ENCODE measurements at regions not wholly inside any gene's neighbourhood (a gene's known extent, or its start where the extent isn't known, plus 50 kb on each side); places are given as distances from the start of the nearest gene placed in this dataset.
"Not testable (repeated sequence)": the region's sequence is repeated elsewhere in the genome, so short reads cannot be mapped to it uniquely, and the experiment has no call there.

DNA sequence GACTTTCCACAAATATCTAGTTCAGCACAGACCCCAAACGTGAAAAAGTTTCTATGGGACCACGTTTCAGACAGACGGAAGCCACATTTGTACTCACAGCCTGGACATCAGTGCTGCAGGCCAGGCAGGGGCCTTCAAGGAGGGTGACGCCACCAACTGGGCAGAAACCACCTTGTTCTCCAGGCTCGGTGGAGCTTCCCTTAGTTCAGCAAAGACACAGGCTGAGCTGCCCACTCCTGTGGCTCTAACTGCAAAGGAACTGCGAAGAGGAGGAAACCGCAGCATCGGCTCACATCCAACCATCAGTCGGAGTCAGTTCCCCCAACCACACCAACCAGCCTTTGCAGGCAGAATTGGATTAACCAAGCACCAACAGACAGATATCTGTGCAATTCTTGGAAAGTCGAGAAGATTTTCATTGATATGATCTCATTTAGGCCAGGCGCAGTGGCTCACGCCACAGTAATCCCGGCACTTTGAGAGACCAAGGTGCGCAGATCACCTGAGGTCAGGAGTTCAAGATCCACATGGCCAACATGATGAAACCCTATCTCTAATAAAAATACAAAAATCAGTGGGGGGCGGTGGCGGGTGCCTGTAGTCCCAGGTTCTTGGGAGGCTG lies 73.3 kb upstream of the CNEP1R1 start:
- H3K9me3 Mint-ChIP-seq = no peaks in the 10 kb centered on the region

GRCh38 chr16:49952386-49952785 lies 72.6 kb upstream of the CNEP1R1 start:
- no peak for DNase-seq
- ChIA-PET CTCF (no interaction called here), POLR2A (no interaction called here)
- H3K27me3 Mint-ChIP-seq = peaks cover 6% of the 10 kb centered on the region
- no peak overlapping the region for H3K27ac Mint-ChIP-seq
- no peaks in the 10 kb centered on the region for H3K9me3 Mint-ChIP-seq
- no peak overlapping the region for H3K4me3 Mint-ChIP-seq
- no peaks in the 10 kb centered on the region for H3K4me1 Mint-ChIP-seq
- no peaks in the 10 kb centered on the region for H3K36me3 Mint-ChIP-seq (ENCODE audit: low read depth)

More for the DNA sequence above, 73.3 kb upstream of the CNEP1R1 start:
- CTCF ChIA-PET = no interaction called here
- POLR2A ChIA-PET = no interaction called here
- no peak overlapping the region for H3K4me3 Mint-ChIP-seq
- no peak overlapping the region for H3K27ac Mint-ChIP-seq
- H3K27me3 Mint-ChIP-seq = peaks cover 6% of the 10 kb centered on the region
- H3K36me3 Mint-ChIP-seq (ENCODE audit: low read depth) = no peaks in the 10 kb centered on the region
- H3K4me1 Mint-ChIP-seq = no peaks in the 10 kb centered on the region
- DNase-seq = no peak

GRCh38 chr16:49953090-49953489 lies 71.9 kb upstream of the CNEP1R1 start:
- no peaks in the 10 kb centered on the region for H3K9me3 Mint-ChIP-seq
- no peak overlapping the region for H3K4me3 Mint-ChIP-seq
- CTCF ChIA-PET = no interaction called here
- POLR2A ChIA-PET = no interaction called here
- H3K27me3 Mint-ChIP-seq = peaks cover 6% of the 10 kb centered on the region
- H3K4me1 Mint-ChIP-seq = no peaks in the 10 kb centered on the region
- H3K27ac Mint-ChIP-seq = no peak overlapping the region
- DNase-seq = no peak
- no peaks in the 10 kb centered on the region for H3K36me3 Mint-ChIP-seq (ENCODE audit: low read depth)

DNA sequence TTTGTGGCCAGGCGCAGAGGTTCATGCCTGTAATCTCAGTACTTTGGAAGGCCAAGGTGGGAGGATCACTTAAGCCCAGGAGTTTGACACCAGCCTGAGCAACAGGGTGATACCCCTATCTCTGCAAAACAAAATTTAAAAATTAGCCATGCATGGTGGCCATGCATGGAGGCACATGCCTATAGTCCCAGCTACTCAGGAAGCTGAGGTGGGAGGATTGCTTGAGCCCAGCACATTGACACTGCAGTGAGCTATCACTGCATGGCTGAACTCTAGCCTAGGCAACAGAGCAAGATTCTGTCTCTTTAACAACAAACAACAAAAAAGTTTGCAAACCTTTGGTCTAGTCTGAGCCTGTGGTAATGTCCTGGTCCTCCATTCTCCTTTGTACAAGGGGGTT lies 69.2 kb upstream of the CNEP1R1 start:
- Mint-ChIP-seq H3K27ac (no peak overlapping the region), H3K36me3 (ENCODE audit: low read depth) (no peaks in the 10 kb centered on the region), H3K4me1 (no peaks in the 10 kb centered on the region), H3K4me3 (no peak overlapping the region), H3K27me3 (peaks cover 3% of the 10 kb centered on the region), H3K9me3 (no peaks in the 10 kb centered on the region)
- ChIA-PET POLR2A (no interaction called here), CTCF (no interaction called here)
- DNase-seq = no peak

- H3K27me3 Mint-ChIP-seq = peaks cover 3% of the 10 kb centered on the region
- POLR2A ChIA-PET = no interaction called here
- H3K9me3 Mint-ChIP-seq = no peaks in the 10 kb centered on the region
- no peak overlapping the region for H3K4me3 Mint-ChIP-seq
- H3K4me1 Mint-ChIP-seq = no peaks in the 10 kb centered on the region
- H3K36me3 Mint-ChIP-seq (ENCODE audit: low read depth) = no peaks in the 10 kb centered on the region
- CTCF ChIA-PET = interaction anchor here (0.9 kb wide), 1 partner anchor 13 kb away, joined by 3 read pairs; no protein-coding TSS in a partner anchor
- H3K27ac Mint-ChIP-seq = no peak overlapping the region
- DNase-seq = no peak
These were observed 68.1 kb upstream of the CNEP1R1 start for GRCh38 chr16:49956915-49957314.

- H3K27ac Mint-ChIP-seq = no peak overlapping the region
- no peak for DNase-seq
- peaks cover 6% of the 10 kb centered on the region for H3K27me3 Mint-ChIP-seq
- no peaks in the 10 kb centered on the region for H3K9me3 Mint-ChIP-seq
- H3K36me3 Mint-ChIP-seq (ENCODE audit: low read depth) = no peaks in the 10 kb centered on the region
- ChIA-PET CTCF (interaction anchor here (0.9 to 1.2 kb wide), 3 partner anchors 26 to 110 kb away, joined by 3 to 5 read pairs (median 4); no protein-coding TSS in a partner anchor), POLR2A (no interaction called here)
- H3K4me3 Mint-ChIP-seq = no peak overlapping the region
- no peaks in the 10 kb centered on the region for H3K4me1 Mint-ChIP-seq
These were observed 66.6 kb upstream of the CNEP1R1 start for GRCh38 chr16:49958448-49958847.

- Mint-ChIP-seq H3K9me3 (no peaks in the 10 kb centered on the region), H3K4me3 (no peak overlapping the region), H3K36me3 (ENCODE audit: low read depth) (no peaks in the 10 kb centered on the region), H3K27me3 (peaks cover 6% of the 10 kb centered on the region), H3K27ac (no peak overlapping the region), H3K4me1 (no peaks in the 10 kb centered on the region)
- CTCF ChIA-PET = interaction anchor here (0.5 kb wide), 1 partner anchor 23 kb away, joined by 3 read pairs; no protein-coding TSS in a partner anchor
- POLR2A ChIA-PET = no interaction called here
- DNase-seq = no peak
These were observed 65.3 kb upstream of the CNEP1R1 start for GRCh38 chr16:49959552-49960277.

- peaks cover 6% of the 10 kb centered on the region for H3K27me3 Mint-ChIP-seq
- no peak for DNase-seq
- no peak overlapping the region for H3K4me3 Mint-ChIP-seq
- no peaks in the 10 kb centered on the region for H3K36me3 Mint-ChIP-seq (ENCODE audit: low read depth)
- H3K27ac Mint-ChIP-seq = no peak overlapping the region
- ChIA-PET POLR2A (no interaction called here), CTCF (interaction anchor here (0.7 kb wide), 1 partner anchor 20 kb away, joined by 4 read pairs; no protein-coding TSS in a partner anchor)
- H3K4me1 Mint-ChIP-seq = no peaks in the 10 kb centered on the region
- no peaks in the 10 kb centered on the region for H3K9me3 Mint-ChIP-seq
These were observed 63.9 kb upstream of the CNEP1R1 start for GRCh38 chr16:49961089-49961488.

GRCh38 chr16:49962566-49962965 lies 62.5 kb upstream of the CNEP1R1 start:
- DNase-seq; H3K27me3 Mint-ChIP-seq; H3K9me3 Mint-ChIP-seq; CTCF ChIA-PET; H3K36me3 Mint-ChIP-seq (ENCODE audit: low read depth); H3K4me3 Mint-ChIP-seq; POLR2A ChIA-PET; H3K4me1 Mint-ChIP-seq; H3K27ac Mint-ChIP-seq: not testable (repeated sequence)

DNA sequence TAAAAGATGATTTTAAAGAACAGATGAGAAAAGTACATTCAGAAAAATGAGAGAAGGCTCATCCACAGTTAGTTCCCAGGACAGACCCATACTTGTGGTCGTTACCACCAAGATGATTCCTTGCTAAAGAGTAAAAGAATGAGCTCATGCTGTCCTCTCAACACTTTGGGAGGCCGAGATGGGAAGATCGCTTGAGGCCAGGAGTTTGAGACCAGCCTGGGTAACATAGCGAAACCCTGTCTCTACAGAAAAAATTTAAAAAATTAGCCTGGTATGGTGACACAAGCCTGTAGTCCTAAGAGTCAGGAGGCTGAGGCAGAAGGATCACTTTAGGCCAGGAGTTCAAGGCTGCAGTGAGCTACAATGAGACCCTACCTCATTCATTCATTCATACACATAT lies 60.7 kb upstream of the CNEP1R1 start:
- POLR2A ChIA-PET = no interaction called here
- Mint-ChIP-seq H3K27ac (no peak overlapping the region), H3K36me3 (ENCODE audit: low read depth) (no peaks in the 10 kb centered on the region), H3K9me3 (no peaks in the 10 kb centered on the region), H3K27me3 (peaks cover 10% of the 10 kb centered on the region), H3K4me1 (no peaks in the 10 kb centered on the region), H3K4me3 (no peak overlapping the region)
- DNase-seq = no peak
- CTCF ChIA-PET = no interaction called here

DNA sequence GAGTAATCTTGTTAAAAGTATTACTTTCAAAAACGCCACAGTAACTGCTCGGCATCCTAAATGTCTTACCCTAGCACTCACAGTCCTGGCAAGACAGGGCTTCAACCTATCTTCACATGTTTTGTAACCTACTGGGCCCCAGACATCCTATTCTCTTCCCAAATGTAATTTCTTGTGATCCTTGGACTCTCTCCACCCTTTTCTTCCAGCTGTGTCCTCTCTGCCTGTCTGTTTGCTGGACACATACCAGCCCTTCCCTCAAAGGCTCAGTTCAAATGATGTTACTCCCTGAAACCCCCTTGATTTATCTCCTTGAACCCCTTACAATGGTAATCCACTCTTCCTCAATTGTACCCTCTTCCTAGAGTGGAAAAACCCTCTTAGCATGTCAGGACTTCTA lies 60.1 kb upstream of the CNEP1R1 start:
- ChIA-PET POLR2A (no interaction called here), CTCF (no interaction called here)
- Mint-ChIP-seq H3K27ac (no peak overlapping the region), H3K4me3 (no peak overlapping the region), H3K27me3 (peaks cover 16% of the 10 kb centered on the region), H3K4me1 (no peaks in the 10 kb centered on the region), H3K36me3 (ENCODE audit: low read depth) (no peaks in the 10 kb centered on the region), H3K9me3 (no peaks in the 10 kb centered on the region)
- DNase-seq = no peak

- Mint-ChIP-seq H3K9me3 (no peaks in the 10 kb centered on the region), H3K4me3 (no peak overlapping the region), H3K27ac (no peak overlapping the region), H3K27me3 (peaks cover 26% of the 10 kb centered on the region), H3K4me1 (no peaks in the 10 kb centered on the region), H3K36me3 (ENCODE audit: low read depth) (no peaks in the 10 kb centered on the region)
- DNase-seq = no peak
- ChIA-PET POLR2A (no interaction called here), CTCF (interaction anchor here (1.3 kb wide), 1 partner anchor 9 kb away, joined by 3 read pairs; no protein-coding TSS in a partner anchor)
These were observed 57.9 kb upstream of the CNEP1R1 start for GRCh38 chr16:49967012-49967559.

GRCh38 chr16:49969091-49970030 lies 55.7 kb upstream of the CNEP1R1 start:
- DNase-seq = no peak
- no peaks in the 10 kb centered on the region for H3K4me1 Mint-ChIP-seq
- no peaks in the 10 kb centered on the region for H3K36me3 Mint-ChIP-seq (ENCODE audit: low read depth)
- POLR2A ChIA-PET = interaction anchor here (0.6 kb wide), 1 partner anchor 10 kb away, joined by 5 read pairs; no protein-coding TSS in a partner anchor
- CTCF ChIA-PET = interaction anchor here (0.8 to 1.2 kb wide), 2 partner anchors 12 to 56 kb away, joined by 3 to 5 read pairs; partner anchors contain the start of gene CNEP1R1
- peaks cover 25% of the 10 kb centered on the region for H3K27me3 Mint-ChIP-seq
- no peak overlapping the region for H3K27ac Mint-ChIP-seq
- H3K9me3 Mint-ChIP-seq = no peaks in the 10 kb centered on the region
- H3K4me3 Mint-ChIP-seq = no peak overlapping the region

All from activated CD4-positive, alpha-beta T cell treated with anti-CD3 and anti-CD28 coated beads, Interleukin-2, amount 10 ng/mL, durations not matched to agents 7 days and 5 days (primary cell).